Uterus (tissue), 2 donors: ENCODE measurements at regions not wholly inside any gene's neighbourhood (a gene's known extent, or its start where the extent isn't known, plus 50 kb on each side); places are given as distances from the start of the nearest gene placed in this dataset.

ENCODE experiments used
- CTCF ChIP-seq, 4 experiments: fragments of 200-600 bp in 2 of 4; fragments of 450-650 bp in 2 of 4; sonication (generic) in 2 of 4; IDR thresholded peaks; one replicate each; pipeline ENCODE4 v1.5.1; 2016 to 2019; ENCODE audit warnings: antibody characterized with exemption in 4 of 4, mild to moderate bottlenecking in 2 of 4, moderate library complexity in 1 of 4
- POLR2A ChIP-seq, 2 donors: fragments of 450-650 bp; IDR thresholded peaks; one replicate each; pipeline ENCODE4 v1.6.1; 2016; ENCODE audit warnings: antibody characterized with exemption in 2 of 2, mild to moderate bottlenecking in 1 of 2, moderate library complexity in 1 of 2

- TF ChIP-seq CTCF (IDR thresholded peaks at IDR 0.05) (no peak), POLR2A (IDR thresholded peaks at IDR 0.05) (no peak)
Measured at GRCh38 chr5:116847960-116848359, 273.3 kb upstream of the SEMA6A start.
